Glutamatergic neuron (in vitro differentiated cells): ENCODE measurements at regions not wholly inside any gene's neighbourhood (a gene's known extent, or its start where the extent isn't known, plus 50 kb on each side); places are given as distances from the start of the nearest gene placed in this dataset.

Source experiments
- DNase-seq: peaks from one replicate; pipeline ENCODE4 v3.0.0; 2022
- H3K27ac Mint-ChIP-seq: one replicate; pipeline ENCODE4 v1.8.0; 2020; ENCODE audit warnings: mild to moderate bottlenecking, mixed read lengths, inconsistent platforms; ENCODE audit not compliant: unreplicated experiment
- H3K27me3 Mint-ChIP-seq: one replicate; pipeline ENCODE4 v1.8.0; 2020; ENCODE audit warnings: mild to moderate bottlenecking, moderate library complexity, mixed read lengths, inconsistent platforms; ENCODE audit not compliant: unreplicated experiment
- H3K36me3 Mint-ChIP-seq: one replicate; pipeline ENCODE4 v1.8.0; 2020; ENCODE audit warnings: mild to moderate bottlenecking, mixed read lengths, inconsistent platforms; ENCODE audit not compliant: unreplicated experiment
- H3K4me1 Mint-ChIP-seq: one replicate; pipeline ENCODE4 v1.8.0; 2020; ENCODE audit warnings: mild to moderate bottlenecking, low read depth, mixed read lengths, inconsistent platforms; ENCODE audit not compliant: unreplicated experiment
- H3K4me3 Mint-ChIP-seq: one replicate; pipeline ENCODE4 v1.8.0; 2020; ENCODE audit warnings: mild to moderate bottlenecking, mixed read lengths, inconsistent platforms; ENCODE audit not compliant: unreplicated experiment
- H3K9me3 Mint-ChIP-seq: one replicate; pipeline ENCODE4 v1.8.0; 2020; ENCODE audit warnings: mild to moderate bottlenecking, moderate library complexity, mixed read lengths, inconsistent platforms; ENCODE audit not compliant: unreplicated experiment
- TF ChIP-seq, protein P1 (sequence below): fragments of 200-600 bp; sonication (generic); IDR thresholded peaks from one replicate; pipeline ENCODE4 v1.5.0; 2021; ENCODE audit not compliant: partially characterized antibody, unreplicated experiment

GRCh38 chr1:229180161-229180560 is 90.8 kb upstream of the RAB4A start:
- no peak overlapping the region for H3K4me3 Mint-ChIP-seq
- no peak overlapping the region for H3K27ac Mint-ChIP-seq
- no peak for DNase-seq
- no peaks in the 10 kb centered on the region for H3K4me1 Mint-ChIP-seq
- H3K27me3 Mint-ChIP-seq, result peaks cover 2% of the 10 kb centered on the region
- no peaks in the 10 kb centered on the region for H3K36me3 Mint-ChIP-seq
- TF ChIP-seq, protein P1, sequence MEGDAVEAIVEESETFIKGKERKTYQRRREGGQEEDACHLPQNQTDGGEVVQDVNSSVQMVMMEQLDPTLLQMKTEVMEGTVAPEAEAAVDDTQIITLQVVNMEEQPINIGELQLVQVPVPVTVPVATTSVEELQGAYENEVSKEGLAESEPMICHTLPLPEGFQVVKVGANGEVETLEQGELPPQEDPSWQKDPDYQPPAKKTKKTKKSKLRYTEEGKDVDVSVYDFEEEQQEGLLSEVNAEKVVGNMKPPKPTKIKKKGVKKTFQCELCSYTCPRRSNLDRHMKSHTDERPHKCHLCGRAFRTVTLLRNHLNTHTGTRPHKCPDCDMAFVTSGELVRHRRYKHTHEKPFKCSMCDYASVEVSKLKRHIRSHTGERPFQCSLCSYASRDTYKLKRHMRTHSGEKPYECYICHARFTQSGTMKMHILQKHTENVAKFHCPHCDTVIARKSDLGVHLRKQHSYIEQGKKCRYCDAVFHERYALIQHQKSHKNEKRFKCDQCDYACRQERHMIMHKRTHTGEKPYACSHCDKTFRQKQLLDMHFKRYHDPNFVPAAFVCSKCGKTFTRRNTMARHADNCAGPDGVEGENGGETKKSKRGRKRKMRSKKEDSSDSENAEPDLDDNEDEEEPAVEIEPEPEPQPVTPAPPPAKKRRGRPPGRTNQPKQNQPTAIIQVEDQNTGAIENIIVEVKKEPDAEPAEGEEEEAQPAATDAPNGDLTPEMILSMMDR, result no peak
- H3K9me3 Mint-ChIP-seq, result no peaks in the 10 kb centered on the region

- no peaks in the 10 kb centered on the region for H3K9me3 Mint-ChIP-seq
- peaks cover 2% of the 10 kb centered on the region for H3K27me3 Mint-ChIP-seq
- H3K27ac Mint-ChIP-seq, result no peak overlapping the region
- no peaks in the 10 kb centered on the region for H3K36me3 Mint-ChIP-seq
- no peak for DNase-seq
- H3K4me3 Mint-ChIP-seq, result no peak overlapping the region
- TF ChIP-seq, protein P1, result no peak
- no peaks in the 10 kb centered on the region for H3K4me1 Mint-ChIP-seq
These were observed 89.5 kb upstream of the RAB4A start for GRCh38 chr1:229181419-229181818.

GRCh38 chr1:229183588-229183987 is 87.3 kb upstream of the RAB4A start:
- TF ChIP-seq, protein P1, result no peak
- H3K27ac Mint-ChIP-seq, result no peak overlapping the region
- H3K36me3 Mint-ChIP-seq, result no peaks in the 10 kb centered on the region
- peaks cover 2% of the 10 kb centered on the region for H3K9me3 Mint-ChIP-seq
- no peak for DNase-seq
- H3K4me1 Mint-ChIP-seq, result no peaks in the 10 kb centered on the region
- H3K4me3 Mint-ChIP-seq, result no peak overlapping the region
- peaks cover 2% of the 10 kb centered on the region for H3K27me3 Mint-ChIP-seq

GRCh38 chr1:229184066-229184465 is 86.8 kb upstream of the RAB4A start:
- H3K27ac Mint-ChIP-seq, result no peak overlapping the region

DNA sequence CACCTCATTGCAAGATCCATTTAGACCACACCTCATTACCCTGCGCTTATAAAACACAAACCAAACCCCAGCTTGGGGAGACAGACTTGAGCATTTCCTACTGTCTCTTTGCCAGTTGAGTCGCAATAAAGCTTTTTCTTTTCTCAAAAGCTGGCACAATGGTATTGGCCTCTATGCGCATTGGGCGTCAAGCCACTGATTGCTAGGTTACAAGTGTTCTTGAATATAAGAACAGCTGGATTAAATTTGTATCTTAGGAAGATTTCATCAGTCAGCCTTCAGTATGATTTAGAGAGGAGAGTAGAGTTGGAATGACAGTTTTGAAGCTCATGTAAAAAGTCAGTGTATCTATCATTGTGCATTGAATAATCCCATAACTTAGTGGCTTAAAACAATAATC is 84.9 kb upstream of the RAB4A start:
- TF ChIP-seq, protein P1, result no peak
- Mint-ChIP-seq H3K27me3 (peaks cover 2% of the 10 kb centered on the region), H3K36me3 (no peaks in the 10 kb centered on the region), H3K4me1 (no peaks in the 10 kb centered on the region), H3K27ac (no peak overlapping the region), H3K9me3 (peaks cover 2% of the 10 kb centered on the region), H3K4me3 (no peak overlapping the region)
- no peak for DNase-seq

More at GRCh38 chr1:229184066-229184465, 86.8 kb upstream of the RAB4A start:
- Mint-ChIP-seq H3K9me3 (peaks cover 2% of the 10 kb centered on the region), H3K27me3 (peaks cover 2% of the 10 kb centered on the region), H3K4me3 (no peak overlapping the region), H3K4me1 (no peaks in the 10 kb centered on the region), H3K36me3 (no peaks in the 10 kb centered on the region)
- no peak for DNase-seq
- TF ChIP-seq, protein P1, result no peak
